ENCODE measurements at regions not wholly inside any gene's neighbourhood (a gene's known extent, or its start where the extent isn't known, plus 50 kb on each side); places are given as distances from the start of the nearest gene placed in this dataset.

- TF ChIP-seq, protein P1, sequence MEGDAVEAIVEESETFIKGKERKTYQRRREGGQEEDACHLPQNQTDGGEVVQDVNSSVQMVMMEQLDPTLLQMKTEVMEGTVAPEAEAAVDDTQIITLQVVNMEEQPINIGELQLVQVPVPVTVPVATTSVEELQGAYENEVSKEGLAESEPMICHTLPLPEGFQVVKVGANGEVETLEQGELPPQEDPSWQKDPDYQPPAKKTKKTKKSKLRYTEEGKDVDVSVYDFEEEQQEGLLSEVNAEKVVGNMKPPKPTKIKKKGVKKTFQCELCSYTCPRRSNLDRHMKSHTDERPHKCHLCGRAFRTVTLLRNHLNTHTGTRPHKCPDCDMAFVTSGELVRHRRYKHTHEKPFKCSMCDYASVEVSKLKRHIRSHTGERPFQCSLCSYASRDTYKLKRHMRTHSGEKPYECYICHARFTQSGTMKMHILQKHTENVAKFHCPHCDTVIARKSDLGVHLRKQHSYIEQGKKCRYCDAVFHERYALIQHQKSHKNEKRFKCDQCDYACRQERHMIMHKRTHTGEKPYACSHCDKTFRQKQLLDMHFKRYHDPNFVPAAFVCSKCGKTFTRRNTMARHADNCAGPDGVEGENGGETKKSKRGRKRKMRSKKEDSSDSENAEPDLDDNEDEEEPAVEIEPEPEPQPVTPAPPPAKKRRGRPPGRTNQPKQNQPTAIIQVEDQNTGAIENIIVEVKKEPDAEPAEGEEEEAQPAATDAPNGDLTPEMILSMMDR (IDR thresholded peaks at IDR 0.05; ENCODE audit: low read depth, low read length) = peak; percentile 74
- H3K9me3 ChIP-seq (ENCODE audit: control insufficient read depth, insufficient read depth, low read length) = no peaks in the 10 kb centered on the region
- CTCF ChIA-PET = interaction anchor here (0.6 to 1.7 kb wide), 4 partner anchors 11 to 961 kb away, joined by 4 to 21 read pairs (median 7); no protein-coding TSS in a partner anchor
- no peak overlapping the region for H3K4me3 ChIP-seq (ENCODE audit: low read depth, low read length)
- POLR2A ChIA-PET = no interaction called here
- H3K27ac ChIP-seq (ENCODE audit: low read depth, low read length) = no peak overlapping the region
- DNase-seq (ENCODE audit: low read depth, low spot score) = peak; percentile 16
- no peaks in the 10 kb centered on the region for H3K27me3 ChIP-seq (ENCODE audit: control insufficient read depth, insufficient read depth, low read length)
Measured at GRCh38 chr2:137865954-137866540, 98.2 kb upstream of the HNMT start.

DNA sequence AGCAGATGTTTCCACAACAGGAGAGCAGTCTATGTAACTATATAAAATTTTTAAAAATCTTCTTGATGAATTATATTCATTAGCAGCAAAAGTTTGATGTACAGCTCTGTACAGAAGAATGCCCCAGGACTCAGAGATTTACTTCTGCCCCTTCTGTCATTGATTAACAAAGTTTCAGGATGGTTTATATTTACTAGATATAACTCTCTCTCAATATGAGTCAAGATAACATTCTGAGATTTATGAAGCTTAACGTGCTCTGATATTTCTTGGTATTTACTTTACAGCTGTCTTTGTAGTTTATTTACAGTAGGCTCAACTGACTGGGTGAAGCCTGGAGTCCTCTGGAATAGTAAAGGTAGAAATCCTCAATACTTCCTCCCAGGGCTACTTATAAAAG is 93.6 kb upstream of the HNMT start:
- no peak overlapping the region for H3K27ac ChIP-seq (ENCODE audit: low read depth, low read length)
- DNase-seq (ENCODE audit: low read depth, low spot score) = no peak
- H3K4me3 ChIP-seq (ENCODE audit: low read depth, low read length) = no peak overlapping the region
- ChIA-PET CTCF (no interaction called here), POLR2A (no interaction called here)
- H3K27me3 ChIP-seq (ENCODE audit: control insufficient read depth, insufficient read depth, low read length) = no peaks in the 10 kb centered on the region
- no peaks in the 10 kb centered on the region for H3K9me3 ChIP-seq (ENCODE audit: control insufficient read depth, insufficient read depth, low read length)
- TF ChIP-seq, protein P1 (IDR thresholded peaks at IDR 0.05; ENCODE audit: low read depth, low read length) = no peak

- ChIA-PET CTCF (no interaction called here), POLR2A (no interaction called here)
- Histone ChIP-seq H3K27me3 (ENCODE audit: control insufficient read depth, insufficient read depth, low read length) (no peaks in the 10 kb centered on the region), H3K4me3 (ENCODE audit: low read depth, low read length) (no peak overlapping the region), H3K27ac (ENCODE audit: low read depth, low read length) (no peak overlapping the region), H3K9me3 (ENCODE audit: control insufficient read depth, insufficient read depth, low read length) (no peaks in the 10 kb centered on the region)
- TF ChIP-seq, protein P1 (IDR thresholded peaks at IDR 0.05; ENCODE audit: low read depth, low read length) = no peak
- no peak for DNase-seq (ENCODE audit: low read depth, low spot score)
Measured at GRCh38 chr2:137872577-137872976, 91.7 kb upstream of the HNMT start.

DNA sequence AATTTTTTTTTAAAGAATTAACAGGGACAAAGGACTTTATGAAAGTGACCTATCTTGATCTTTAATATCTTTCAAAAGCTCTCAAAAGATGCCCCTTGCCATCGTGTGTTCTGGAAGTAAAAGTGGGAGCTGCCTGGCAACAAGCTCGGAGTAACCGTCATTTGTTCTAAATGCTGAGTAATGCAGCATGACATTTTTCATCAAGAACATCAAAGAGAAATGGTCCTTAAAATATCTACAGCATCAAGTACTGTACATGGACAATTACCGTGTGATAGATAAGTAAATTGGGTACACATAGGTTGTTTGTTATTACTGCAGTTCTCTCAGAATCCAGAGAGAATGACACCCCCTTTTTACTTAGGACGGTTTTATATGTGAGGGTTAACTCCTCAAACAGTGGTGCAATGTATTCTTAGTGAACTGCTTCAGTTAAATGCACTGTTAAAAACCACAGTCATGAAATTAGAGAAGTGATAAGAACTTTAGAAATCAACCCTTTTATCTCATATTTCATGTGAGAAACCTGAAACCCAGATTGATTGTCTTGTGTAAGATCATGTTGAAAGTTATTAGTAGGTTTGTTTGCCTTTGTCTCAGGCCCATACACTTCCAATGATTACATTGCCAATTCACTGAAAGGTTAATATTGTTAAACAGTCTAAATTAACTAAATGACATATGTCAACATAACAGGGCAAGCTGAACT is 90.6 kb upstream of the HNMT start:
- no peak for DNase-seq (ENCODE audit: low read depth, low spot score)
- TF ChIP-seq, protein P1 (IDR thresholded peaks at IDR 0.05; ENCODE audit: low read depth, low read length) = no peak
- Histone ChIP-seq H3K27ac (ENCODE audit: low read depth, low read length) (no peak overlapping the region), H3K9me3 (ENCODE audit: control insufficient read depth, insufficient read depth, low read length) (no peaks in the 10 kb centered on the region), H3K4me3 (ENCODE audit: low read depth, low read length) (no peak overlapping the region), H3K27me3 (ENCODE audit: control insufficient read depth, insufficient read depth, low read length) (no peaks in the 10 kb centered on the region)
- ChIA-PET CTCF (interaction anchor here (0.8 kb wide), 1 partner anchor 954 kb away, joined by 3 read pairs; no protein-coding TSS in a partner anchor), POLR2A (no interaction called here)

DNA sequence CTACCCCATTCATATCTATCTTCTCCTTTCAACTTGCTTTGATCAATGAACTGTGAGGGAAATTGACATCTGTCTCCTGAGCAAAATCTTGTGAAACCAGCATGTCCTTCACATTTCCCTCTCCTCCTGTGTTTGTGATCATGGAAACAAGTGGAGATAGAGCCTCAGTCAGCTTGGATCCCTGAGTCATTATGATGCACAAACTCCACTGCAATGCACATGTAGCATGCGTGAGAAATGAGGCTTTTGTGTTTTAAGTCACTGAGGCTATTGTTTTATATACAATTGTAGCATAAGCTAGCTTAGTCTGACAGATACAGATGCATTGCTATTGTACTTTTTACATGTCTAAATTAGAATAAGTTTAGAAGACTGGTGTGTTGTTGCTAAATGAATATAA is 85.2 kb upstream of the HNMT start:
- CTCF ChIA-PET = no interaction called here
- TF ChIP-seq, protein P1 (IDR thresholded peaks at IDR 0.05; ENCODE audit: low read depth, low read length) = no peak
- no peaks in the 10 kb centered on the region for H3K27me3 ChIP-seq (ENCODE audit: control insufficient read depth, insufficient read depth, low read length)
- H3K4me3 ChIP-seq (ENCODE audit: low read depth, low read length) = no peak overlapping the region
- H3K9me3 ChIP-seq (ENCODE audit: control insufficient read depth, insufficient read depth, low read length) = no peaks in the 10 kb centered on the region
- POLR2A ChIA-PET = no interaction called here
- DNase-seq (ENCODE audit: low read depth, low spot score) = no peak
- no peak overlapping the region for H3K27ac ChIP-seq (ENCODE audit: low read depth, low read length)

Measured in AG04450 (cell line).